Activated T-helper 17 cell treated with anti-CD3 and anti-CD28 coated beads, Interleukin-2, amount 50 U/mL, for 72 hours (primary cell): ENCODE measurements at regions not wholly inside any gene's neighbourhood (a gene's known extent, or its start where the extent isn't known, plus 50 kb on each side); places are given as distances from the start of the nearest gene placed in this dataset.

Source experiments
- ATAC-seq: fragments of 150-1000 bp; cut with Tn5 transposase; replicated peaks from 2 replicates; pipeline ENCODE4 v1.10.0; 2021; ENCODE audit warnings: mild to moderate bottlenecking, moderate library complexity
- H3K27ac Mint-ChIP-seq: one replicate; pipeline ENCODE4 v1.8.0; 2022; ENCODE audit warnings: mixed read lengths
- H3K27me3 Mint-ChIP-seq: one replicate; pipeline ENCODE4 v1.8.0; 2022; ENCODE audit warnings: mixed read lengths
- H3K36me3 Mint-ChIP-seq: one replicate; pipeline ENCODE4 v1.8.0; 2022; ENCODE audit warnings: low read depth, mild to moderate bottlenecking, mixed read lengths
- H3K4me1 Mint-ChIP-seq: one replicate; pipeline ENCODE4 v1.8.0; 2022; ENCODE audit warnings: mixed read lengths
- H3K4me3 Mint-ChIP-seq: one replicate; pipeline ENCODE4 v1.8.0; 2022; ENCODE audit warnings: mild to moderate bottlenecking, mixed read lengths
- H3K9me3 Mint-ChIP-seq: one replicate; pipeline ENCODE4 v1.8.0; 2022; ENCODE audit warnings: mixed read lengths

DNA sequence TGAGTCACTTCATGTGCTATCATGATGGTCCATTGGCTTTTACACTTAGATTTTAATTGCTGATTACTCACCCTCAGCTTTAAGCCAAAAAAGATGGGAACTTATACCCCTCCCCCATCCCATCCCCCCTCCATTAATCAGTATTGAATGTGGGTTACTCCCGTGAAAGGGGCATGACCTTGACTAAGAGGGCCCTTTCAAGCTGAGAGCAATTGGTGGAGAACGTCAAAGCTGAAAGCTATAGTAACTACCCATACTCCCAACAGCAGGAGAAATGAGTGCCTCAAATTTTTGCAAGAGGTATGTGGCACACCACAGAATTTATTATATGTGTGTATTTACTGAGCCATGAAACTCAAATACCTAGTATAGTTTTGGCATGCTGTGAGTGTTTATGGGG lies 99.7 kb upstream of the CDH8 start:
- Mint-ChIP-seq H3K4me3 (no peak overlapping the region), H3K9me3 (peaks cover 32% of the 10 kb centered on the region), H3K27ac (no peak overlapping the region), H3K36me3 (no peaks in the 10 kb centered on the region), H3K4me1 (no peaks in the 10 kb centered on the region), H3K27me3 (no peaks in the 10 kb centered on the region)
- no peak for ATAC-seq

DNA sequence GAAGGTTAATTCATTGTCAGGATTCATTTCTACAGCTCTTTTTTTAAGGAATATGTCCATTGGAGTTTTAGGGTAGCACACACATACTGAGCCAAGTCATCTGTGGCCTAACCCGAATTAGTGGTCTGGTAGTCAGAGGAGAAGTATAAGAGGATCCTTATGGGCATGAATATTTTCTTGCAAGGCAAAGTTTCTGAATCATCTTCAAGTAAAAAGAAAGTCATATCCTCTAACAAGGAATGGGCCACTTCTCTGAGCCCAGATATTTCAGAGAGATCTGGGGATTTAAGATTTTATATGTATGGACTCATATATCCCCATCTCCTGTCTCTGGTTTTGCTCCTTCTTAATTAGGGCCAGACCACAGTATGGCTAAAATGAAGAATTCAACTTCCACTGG lies 99.2 kb upstream of the CDH8 start:
- H3K4me1 Mint-ChIP-seq, result no peaks in the 10 kb centered on the region
- H3K4me3 Mint-ChIP-seq, result no peak overlapping the region
- H3K36me3 Mint-ChIP-seq, result no peaks in the 10 kb centered on the region
- ATAC-seq, result no peak
- peaks cover 33% of the 10 kb centered on the region for H3K9me3 Mint-ChIP-seq
- H3K27ac Mint-ChIP-seq, result no peak overlapping the region
- no peaks in the 10 kb centered on the region for H3K27me3 Mint-ChIP-seq

DNA sequence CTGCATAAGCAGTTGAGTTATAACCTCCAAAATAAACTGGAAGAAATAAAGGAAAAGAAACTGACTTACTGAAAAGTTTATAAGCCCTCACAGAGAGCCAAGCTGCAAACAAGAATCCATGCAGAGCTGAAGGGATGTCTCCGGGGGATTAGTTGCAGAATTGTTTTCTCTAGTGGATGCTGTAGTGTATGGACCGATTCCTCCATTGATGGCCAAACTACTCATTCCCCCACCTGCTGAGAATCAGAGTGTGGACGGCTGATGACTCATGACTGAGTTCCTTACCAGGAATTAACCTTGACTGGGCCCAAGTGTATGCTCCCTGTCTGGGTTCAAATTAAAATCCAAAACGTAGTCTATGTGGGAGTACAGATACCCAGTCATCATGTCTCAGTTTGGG lies 93.9 kb upstream of the CDH8 start:
- no peak overlapping the region for H3K4me3 Mint-ChIP-seq
- no peaks in the 10 kb centered on the region for H3K27me3 Mint-ChIP-seq
- no peak for ATAC-seq
- no peak overlapping the region for H3K27ac Mint-ChIP-seq
- peaks cover 29% of the 10 kb centered on the region for H3K9me3 Mint-ChIP-seq
- no peaks in the 10 kb centered on the region for H3K36me3 Mint-ChIP-seq
- no peaks in the 10 kb centered on the region for H3K4me1 Mint-ChIP-seq

DNA sequence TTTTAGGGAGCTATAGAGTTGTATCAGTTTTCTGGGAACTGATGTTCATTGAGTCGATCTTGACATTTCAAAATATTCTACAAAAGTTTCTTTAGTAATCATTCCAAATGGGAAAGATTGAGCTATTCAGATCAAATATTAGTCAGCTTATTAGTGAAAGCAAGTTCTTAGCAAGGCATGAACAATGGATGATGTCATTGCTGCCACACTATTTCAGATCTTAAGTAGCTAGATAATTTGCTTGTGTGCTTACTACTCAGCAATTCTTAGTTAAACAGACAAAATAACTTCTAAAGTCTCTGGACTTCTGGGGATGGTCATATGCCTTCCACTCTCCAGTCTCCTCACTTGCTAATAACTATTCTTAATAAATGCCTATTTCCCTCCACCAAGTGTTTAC lies 69.0 kb upstream of the CDH8 start:
- Mint-ChIP-seq H3K27ac (no peak overlapping the region), H3K4me1 (no peaks in the 10 kb centered on the region), H3K4me3 (no peak overlapping the region), H3K9me3 (peaks cover 14% of the 10 kb centered on the region), H3K36me3 (no peaks in the 10 kb centered on the region), H3K27me3 (no peaks in the 10 kb centered on the region)
- ATAC-seq, result no peak

DNA sequence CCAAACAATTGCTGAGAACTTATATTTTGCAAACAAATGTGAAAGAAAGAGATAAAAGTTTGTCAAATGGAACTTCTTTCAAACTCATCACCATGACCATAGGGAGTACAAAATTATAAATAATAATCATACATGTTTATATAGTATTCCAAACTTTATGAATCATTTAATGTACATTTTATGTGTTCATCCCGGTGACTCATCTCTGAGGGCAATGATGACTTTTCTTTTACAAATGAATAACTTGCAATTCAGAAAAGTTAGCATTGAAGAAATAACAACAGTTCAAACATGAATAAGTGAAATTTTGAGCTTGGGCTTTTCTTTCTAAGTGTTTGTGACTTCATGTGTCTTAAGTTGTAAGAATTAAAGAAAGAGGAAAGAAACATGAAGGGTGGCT lies 66.3 kb upstream of the CDH8 start:
- Mint-ChIP-seq H3K4me1 (no peaks in the 10 kb centered on the region), H3K9me3 (peaks cover 12% of the 10 kb centered on the region), H3K27ac (no peak overlapping the region), H3K36me3 (no peaks in the 10 kb centered on the region), H3K4me3 (no peak overlapping the region), H3K27me3 (no peaks in the 10 kb centered on the region)
- ATAC-seq, result no peak

DNA sequence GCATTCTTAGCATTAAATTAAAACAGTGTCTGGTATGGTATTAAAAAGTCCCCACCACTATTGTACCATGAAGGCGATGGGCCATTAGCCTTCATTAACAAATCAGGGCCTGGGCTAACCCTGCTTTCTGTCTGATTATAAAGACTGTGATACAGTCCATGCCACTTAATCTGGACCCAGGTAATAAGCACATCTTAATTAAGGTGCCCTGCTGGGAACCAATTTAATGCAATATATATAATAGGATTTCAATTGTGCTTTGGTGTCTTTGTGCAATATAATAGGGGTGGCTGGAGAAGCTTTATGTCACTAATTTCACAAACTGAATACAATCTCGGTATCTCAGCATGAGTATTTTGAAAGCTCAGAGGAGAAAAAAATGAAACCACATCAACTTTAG lies 64.4 kb upstream of the CDH8 start:
- Mint-ChIP-seq H3K27me3 (no peaks in the 10 kb centered on the region), H3K4me3 (no peak overlapping the region), H3K9me3 (peaks cover 9% of the 10 kb centered on the region), H3K27ac (no peak overlapping the region), H3K36me3 (no peaks in the 10 kb centered on the region), H3K4me1 (no peaks in the 10 kb centered on the region)
- ATAC-seq, result no peak

DNA sequence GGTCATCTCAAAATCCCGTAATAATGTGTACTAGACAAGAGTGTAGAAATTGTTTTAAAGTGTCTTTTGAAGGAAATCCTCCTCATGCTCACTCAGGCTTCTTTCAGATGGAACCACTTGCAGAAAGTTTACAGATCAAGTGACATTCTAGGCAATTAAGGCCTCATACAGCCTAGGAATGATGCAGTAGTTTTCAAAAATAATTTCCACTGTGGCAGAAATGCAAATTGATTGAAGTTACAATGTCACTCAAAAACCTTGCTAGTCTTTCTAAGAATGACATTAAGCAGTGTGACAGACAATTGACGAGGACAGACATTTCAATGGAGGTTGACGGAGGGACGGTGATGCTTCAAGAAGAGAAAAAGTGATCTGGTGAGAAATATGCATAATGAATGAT lies 53.5 kb upstream of the CDH8 start:
- H3K27me3 Mint-ChIP-seq, result no peaks in the 10 kb centered on the region
- ATAC-seq, result no peak
- H3K4me3 Mint-ChIP-seq, result no peak overlapping the region
- peaks cover 13% of the 10 kb centered on the region for H3K9me3 Mint-ChIP-seq
- no peak overlapping the region for H3K27ac Mint-ChIP-seq
- H3K4me1 Mint-ChIP-seq, result no peaks in the 10 kb centered on the region
- H3K36me3 Mint-ChIP-seq, result no peaks in the 10 kb centered on the region

DNA sequence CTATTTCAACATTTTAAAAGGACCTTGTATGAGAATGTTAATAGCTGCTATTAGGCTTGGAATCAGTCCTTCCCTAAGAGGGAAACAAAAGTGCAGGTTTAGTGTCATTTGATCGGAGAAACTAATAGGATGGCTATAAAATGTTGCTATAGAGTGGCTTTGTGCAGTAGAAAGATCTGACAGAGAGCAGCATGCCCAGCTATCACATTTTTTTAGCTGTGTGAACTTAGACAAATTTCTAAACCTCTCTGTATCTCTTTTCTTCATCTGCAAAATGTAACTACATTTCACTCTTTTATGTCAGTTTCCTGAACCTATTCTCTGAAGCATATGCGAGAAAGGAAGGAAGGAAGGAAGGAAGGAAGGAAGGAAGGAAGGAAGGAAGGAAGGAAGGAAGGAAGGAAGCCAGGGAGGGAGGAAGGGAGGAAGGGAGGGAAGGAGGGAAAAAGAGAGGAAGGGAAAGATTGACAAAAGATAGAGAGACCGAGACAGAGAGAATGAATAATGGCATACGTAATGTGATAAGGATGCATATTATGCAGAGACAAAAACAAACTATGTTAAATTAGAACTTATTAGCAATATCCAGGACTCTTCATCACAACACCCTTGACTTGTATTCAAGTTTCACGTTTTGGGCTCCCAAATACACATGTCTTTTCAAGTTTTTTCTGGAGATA lies 52.6 kb upstream of the CDH8 start:
- ATAC-seq, result no peak
- Mint-ChIP-seq H3K36me3 (no peaks in the 10 kb centered on the region), H3K4me3 (no peak overlapping the region), H3K27ac (no peak overlapping the region), H3K9me3 (peaks cover 15% of the 10 kb centered on the region), H3K4me1 (no peaks in the 10 kb centered on the region), H3K27me3 (no peaks in the 10 kb centered on the region)
